ENCODE measurements at regions not wholly inside any gene's neighbourhood (a gene's known extent, or its start where the extent isn't known, plus 50 kb on each side); places are given as distances from the start of the nearest gene placed in this dataset.

DNA sequence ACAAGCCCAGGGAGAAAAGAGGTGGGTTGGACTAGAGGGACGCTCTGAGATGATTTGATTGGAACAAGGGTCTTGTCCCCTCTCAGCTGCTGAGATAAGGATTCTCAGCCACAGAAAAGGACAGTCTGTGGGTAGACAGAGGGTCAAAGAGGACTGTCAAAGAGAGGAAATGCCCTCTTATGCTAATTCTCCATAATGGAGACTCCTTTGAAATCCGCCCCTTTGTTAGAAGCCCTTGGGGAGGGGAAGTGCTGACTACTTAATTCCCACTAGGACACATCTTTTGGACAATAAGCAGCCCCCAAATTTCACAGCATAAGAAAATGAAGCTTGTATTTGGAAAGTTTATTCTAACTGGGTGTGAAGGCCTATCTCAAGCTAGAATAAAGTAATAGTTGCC lies 176.6 kb downstream of the KTN1 start:
- H3K27ac ChIP-seq = no peak overlapping the region

DNA sequence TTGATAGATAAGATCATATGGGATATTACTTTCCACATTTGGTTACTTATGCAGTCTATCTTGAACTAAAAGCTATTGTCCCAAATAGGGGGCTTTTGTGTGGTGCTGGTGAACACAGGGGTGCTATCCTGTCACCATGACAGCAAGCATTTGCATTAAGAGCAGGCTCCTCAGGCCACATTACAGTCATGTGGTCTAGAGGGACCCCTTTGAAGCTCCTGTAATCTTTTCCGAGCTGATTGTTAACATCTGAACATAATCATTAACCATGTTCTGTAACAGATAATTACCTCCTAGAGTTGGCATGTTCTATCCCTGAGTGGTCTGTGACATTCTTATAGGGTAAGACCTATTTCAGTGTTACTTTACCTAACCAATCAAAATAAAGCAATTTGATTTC lies 178.8 kb downstream of the KTN1 start:
- DNase-seq (ENCODE audit: low spot score in 2 of 2) = no peak
- Histone ChIP-seq H3K4me3 (no peak overlapping the region), H3K4me1 (no peaks in the 10 kb centered on the region), H3K27me3 (no peaks in the 10 kb centered on the region), H3K27ac (no peak overlapping the region), H3K36me3 (no peaks in the 10 kb centered on the region), H3K9me3 (no peaks in the 10 kb centered on the region)
- WGBS = 86% methylated on average over 1 of the region's 1 CpG
- TF ChIP-seq EP300 (IDR thresholded peaks at IDR 0.05) (no peak), POLR2AphosphoS5 (IDR thresholded peaks at IDR 0.05) (no peak), POLR2A (IDR thresholded peaks at IDR 0.05) (no peak)
- TF ChIP-seq, protein P1, sequence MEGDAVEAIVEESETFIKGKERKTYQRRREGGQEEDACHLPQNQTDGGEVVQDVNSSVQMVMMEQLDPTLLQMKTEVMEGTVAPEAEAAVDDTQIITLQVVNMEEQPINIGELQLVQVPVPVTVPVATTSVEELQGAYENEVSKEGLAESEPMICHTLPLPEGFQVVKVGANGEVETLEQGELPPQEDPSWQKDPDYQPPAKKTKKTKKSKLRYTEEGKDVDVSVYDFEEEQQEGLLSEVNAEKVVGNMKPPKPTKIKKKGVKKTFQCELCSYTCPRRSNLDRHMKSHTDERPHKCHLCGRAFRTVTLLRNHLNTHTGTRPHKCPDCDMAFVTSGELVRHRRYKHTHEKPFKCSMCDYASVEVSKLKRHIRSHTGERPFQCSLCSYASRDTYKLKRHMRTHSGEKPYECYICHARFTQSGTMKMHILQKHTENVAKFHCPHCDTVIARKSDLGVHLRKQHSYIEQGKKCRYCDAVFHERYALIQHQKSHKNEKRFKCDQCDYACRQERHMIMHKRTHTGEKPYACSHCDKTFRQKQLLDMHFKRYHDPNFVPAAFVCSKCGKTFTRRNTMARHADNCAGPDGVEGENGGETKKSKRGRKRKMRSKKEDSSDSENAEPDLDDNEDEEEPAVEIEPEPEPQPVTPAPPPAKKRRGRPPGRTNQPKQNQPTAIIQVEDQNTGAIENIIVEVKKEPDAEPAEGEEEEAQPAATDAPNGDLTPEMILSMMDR (IDR thresholded peaks at IDR 0.05) = no peak

More for the DNA sequence above, 176.6 kb downstream of the KTN1 start:
- TF ChIP-seq POLR2A (IDR thresholded peaks at IDR 0.05) (no peak), EP300 (IDR thresholded peaks at IDR 0.05) (no peak), POLR2AphosphoS5 (IDR thresholded peaks at IDR 0.05) (no peak)
- TF ChIP-seq, protein P1 (IDR thresholded peaks at IDR 0.05) = no peak
- Histone ChIP-seq H3K36me3 (no peaks in the 10 kb centered on the region), H3K9me3 (no peaks in the 10 kb centered on the region), H3K27me3 (no peaks in the 10 kb centered on the region), H3K4me1 (peaks cover 7% of the 10 kb centered on the region), H3K4me3 (no peak overlapping the region)
- no peak for DNase-seq (ENCODE audit: low spot score in 2 of 2)
- 90% methylated on average over 2 of the region's 2 CpGs for WGBS

DNA sequence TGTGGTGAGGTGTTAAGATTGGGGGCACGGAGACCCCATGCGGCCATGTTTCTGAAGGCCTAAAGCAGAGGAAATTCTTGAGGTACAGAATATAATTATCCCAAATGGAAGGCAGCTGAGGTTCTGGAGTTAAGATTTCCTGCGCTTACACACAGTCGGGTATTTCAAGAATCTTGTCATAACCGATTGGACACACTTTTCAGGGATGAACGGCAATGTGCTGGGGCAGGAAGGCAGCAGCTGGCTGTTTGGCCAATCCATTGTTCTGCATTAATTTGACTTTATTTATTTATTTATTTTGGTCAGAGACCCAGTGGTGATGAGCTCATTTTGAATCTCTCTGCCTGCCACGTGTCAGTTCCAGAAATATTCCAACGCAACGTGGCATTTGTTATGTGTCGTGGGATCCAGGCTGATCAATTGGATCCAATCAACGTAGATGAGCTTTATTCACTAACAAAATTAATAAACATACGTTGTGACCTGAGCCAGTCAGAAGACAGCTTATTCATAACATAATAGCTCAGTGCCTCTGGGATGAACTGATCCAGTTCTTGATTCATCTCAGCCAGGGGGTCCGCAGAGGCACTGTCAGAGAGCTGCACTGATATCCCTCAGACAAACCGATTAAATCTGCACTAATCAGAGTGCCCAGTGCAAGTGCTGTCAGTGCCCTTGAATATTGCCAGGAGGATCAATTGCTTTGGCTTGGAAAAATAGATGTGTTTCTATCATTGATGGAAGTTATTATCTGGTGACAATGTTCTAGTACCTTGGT lies 181.0 kb downstream of the KTN1 start:
- Histone ChIP-seq H3K4me3 (no peak overlapping the region), H3K9me3 (no peaks in the 10 kb centered on the region), H3K27ac (no peak overlapping the region), H3K36me3 (no peaks in the 10 kb centered on the region), H3K4me1 (no peaks in the 10 kb centered on the region), H3K27me3 (no peaks in the 10 kb centered on the region)
- 87% methylated on average over 14 of the region's 14 CpGs for WGBS
- no peak for DNase-seq (ENCODE audit: low spot score in 2 of 2)
- no peak for TF ChIP-seq POLR2A (IDR thresholded peaks at IDR 0.05)
- TF ChIP-seq POLR2AphosphoS5 (IDR thresholded peaks at IDR 0.05) = no peak
- no peak for TF ChIP-seq EP300 (IDR thresholded peaks at IDR 0.05)
- TF ChIP-seq, protein P1 (IDR thresholded peaks at IDR 0.05) = no peak

DNA sequence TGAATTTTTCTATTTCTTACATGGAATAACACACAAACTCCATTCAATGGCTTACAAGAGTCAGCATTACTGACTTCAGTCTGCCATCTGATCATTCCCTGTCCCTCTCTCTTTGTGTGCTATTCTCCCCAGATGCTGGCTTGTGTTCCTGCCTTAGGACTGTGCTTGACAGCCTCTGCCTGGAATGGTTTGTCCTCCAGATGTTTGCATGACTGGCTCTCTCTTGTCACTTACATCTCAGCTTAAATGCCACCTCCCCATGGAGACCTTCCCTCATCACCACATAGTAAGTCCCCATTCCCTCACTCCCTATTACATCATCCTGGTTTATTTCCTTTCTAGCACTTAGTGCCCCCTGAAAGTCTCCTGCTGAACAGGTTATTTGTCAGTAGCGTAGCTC lies 181.6 kb downstream of the KTN1 start:
- TF ChIP-seq EP300 (IDR thresholded peaks at IDR 0.05) (no peak), POLR2AphosphoS5 (IDR thresholded peaks at IDR 0.05) (no peak), POLR2A (IDR thresholded peaks at IDR 0.05) (no peak)
- TF ChIP-seq, protein P1 (IDR thresholded peaks at IDR 0.05) = no peak
- Histone ChIP-seq H3K9me3 (no peaks in the 10 kb centered on the region), H3K36me3 (no peaks in the 10 kb centered on the region), H3K27me3 (no peaks in the 10 kb centered on the region), H3K4me3 (no peak overlapping the region), H3K27ac (no peak overlapping the region), H3K4me1 (no peaks in the 10 kb centered on the region)
- WGBS = 73% methylated on average over 1 of the region's 1 CpG
- DNase-seq (ENCODE audit: low spot score in 2 of 2) = no peak

DNA sequence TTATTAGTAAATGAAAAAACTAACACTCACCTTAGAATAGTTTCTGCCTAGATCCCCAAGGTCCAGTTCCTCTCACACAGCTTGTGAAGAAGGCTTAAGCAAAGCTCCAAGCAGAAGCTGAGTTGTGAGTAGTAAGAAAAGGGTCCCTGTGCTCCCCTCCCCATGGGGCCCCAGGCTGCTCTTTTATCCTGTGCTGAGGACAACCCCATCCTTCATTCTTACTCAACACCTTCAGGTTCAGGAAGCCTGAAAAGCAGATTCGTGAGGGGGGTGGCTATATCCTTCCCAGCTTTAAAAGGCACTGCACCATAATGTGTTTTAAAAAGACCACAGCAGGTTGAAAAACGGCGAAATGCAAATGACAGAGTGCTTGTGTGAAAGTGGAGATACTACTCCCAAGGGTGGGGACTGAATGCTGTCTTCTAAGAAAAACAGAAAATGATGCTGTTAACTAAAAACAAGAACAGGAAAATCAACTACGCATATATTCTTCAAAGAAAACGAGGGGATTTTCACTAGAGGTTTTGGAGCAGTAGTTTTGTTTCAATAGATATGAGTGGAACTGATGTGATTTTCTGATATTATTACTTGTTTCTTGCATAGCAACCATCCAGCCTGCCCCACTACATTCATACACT lies 182.7 kb downstream of the KTN1 start:
- H3K9me3 ChIP-seq = no peaks in the 10 kb centered on the region
- H3K4me3 ChIP-seq = no peak overlapping the region
- H3K27me3 ChIP-seq = no peaks in the 10 kb centered on the region
- H3K27ac ChIP-seq = no peak overlapping the region
- H3K36me3 ChIP-seq = no peaks in the 10 kb centered on the region
- TF ChIP-seq, protein P1 (IDR thresholded peaks at IDR 0.05) = no peak
- TF ChIP-seq POLR2A (IDR thresholded peaks at IDR 0.05) = no peak
- no peak for TF ChIP-seq POLR2AphosphoS5 (IDR thresholded peaks at IDR 0.05)
- TF ChIP-seq EP300 (IDR thresholded peaks at IDR 0.05) = no peak
- no peak for DNase-seq (ENCODE audit: low spot score in 2 of 2)
- no peaks in the 10 kb centered on the region for H3K4me1 ChIP-seq
- 70% methylated on average over 5 of the region's 5 CpGs for WGBS
